GM12878 (cell line): ENCODE measurements at regions not wholly inside any gene's neighbourhood (a gene's known extent, or its start where the extent isn't known, plus 50 kb on each side); places are given as distances from the start of the nearest gene placed in this dataset.
A peak's percentile ranks its signal among the peaks of the same experiment; 100 is the strongest.

Experiments used
- ASH2L ChIP-seq: fragments of 300-600, 200-600 bp; sonication (generic); IDR thresholded peaks from 2 replicates; pipeline ENCODE4 v1.6.1; 2017; ENCODE audit warnings: low read depth, mild to moderate bottlenecking, borderline replicate concordance
- BMI1 ChIP-seq: fragments of 450-650 bp; IDR thresholded peaks from 2 replicates; pipeline ENCODE4 v1.6.1; 2016; ENCODE audit warnings: mild to moderate bottlenecking, moderate library complexity, borderline replicate concordance
- CBFB ChIP-seq: IDR thresholded peaks from 2 replicates; pipeline ENCODE4 v1.6.1; 2016; ENCODE audit warnings: antibody characterized with exemption, low read depth
- CREB1 ChIP-seq: IDR thresholded peaks from 2 replicates; pipeline ENCODE4 v1.6.1; 2012; ENCODE audit warnings: low read depth, mild to moderate bottlenecking, inconsistent platforms
- CREM ChIP-seq: IDR thresholded peaks from 2 replicates; pipeline ENCODE4 v1.6.1; 2014; ENCODE audit warnings: antibody characterized with exemption, low read depth
- EGR1 ChIP-seq, 2 experiments: IDR thresholded peaks; 1 replicate in 1 of 2; 2 replicates in 1 of 2; pipeline ENCODE4 v1.6.1; 2011 to 2012; ENCODE audit warnings: low read depth in 2 of 2, low read length in 2 of 2, borderline replicate concordance in 1 of 2, mild to moderate bottlenecking in 1 of 2, moderate library complexity in 1 of 2
- ETV6 ChIP-seq, 2 experiments: fragments of 450-650 bp in 1 of 2; IDR thresholded peaks in 1 of 2; conservative IDR thresholded peaks in 1 of 2; 2 replicates each; pipeline ENCODE4 v1.6.1; 2014; ENCODE audit warnings: antibody characterized with exemption in 1 of 2, borderline replicate concordance in 1 of 2, low read depth in 1 of 2, mild to moderate bottlenecking in 1 of 2, moderate library complexity in 1 of 2
- FOXM1 ChIP-seq: IDR thresholded peaks from 2 replicates; pipeline ENCODE4 v1.6.1; 2012; ENCODE audit warnings: low read depth, mild to moderate bottlenecking, inconsistent platforms, low read length, moderate library complexity
- NFIC ChIP-seq: IDR thresholded peaks from 2 replicates; pipeline ENCODE4 v1.6.1; 2012; ENCODE audit warnings: low read depth, mild to moderate bottlenecking, inconsistent platforms, low read length, moderate library complexity
- PAX5 ChIP-seq: IDR thresholded peaks from 2 replicates; pipeline ENCODE4 v1.6.1; 2011; ENCODE audit warnings: low read depth, low read length, borderline replicate concordance
- RFX5 ChIP-seq: IDR thresholded peaks from 2 replicates; pipeline ENCODE4 v1.6.1; 2011; ENCODE audit warnings: low read depth, low read length, improper control_type of control experiment
- RUNX3 ChIP-seq: IDR thresholded peaks from 2 replicates; pipeline ENCODE4 v1.6.1; 2012; ENCODE audit warnings: low read length, inconsistent platforms
- SREBF2 ChIP-seq: IDR thresholded peaks from 2 replicates; pipeline ENCODE4 v1.6.1; 2012; ENCODE audit warnings: mild to moderate bottlenecking, low read length
- TCF12 ChIP-seq: IDR thresholded peaks from 2 replicates; pipeline ENCODE4 v1.6.1; 2011; ENCODE audit warnings: low read depth, mild to moderate bottlenecking, low read length
- TCF3 ChIP-seq: IDR thresholded peaks from 2 replicates; pipeline ENCODE4 v1.6.1; 2012; ENCODE audit warnings: low read depth, mild to moderate bottlenecking, low read length, borderline replicate concordance; ENCODE audit not compliant: insufficient read depth
- TF ChIP-seq, protein P1 (sequence below): IDR thresholded peaks from 2 replicates; pipeline ENCODE4 v1.6.1; 2012; ENCODE audit warnings: low read length, inconsistent platforms
- TF ChIP-seq, protein P2 (sequence below): IDR thresholded peaks from 2 replicates; pipeline ENCODE4 v1.6.1; 2011; ENCODE audit warnings: mild to moderate bottlenecking, low read depth, low read length, moderate library complexity; ENCODE audit not compliant: insufficient replicate concordance
- TF ChIP-seq, protein P3 (sequence below): fragments of 450-650 bp; IDR thresholded peaks from 2 replicates; pipeline ENCODE4 v1.6.1; 2017; ENCODE audit warnings: mild to moderate bottlenecking

DNA sequence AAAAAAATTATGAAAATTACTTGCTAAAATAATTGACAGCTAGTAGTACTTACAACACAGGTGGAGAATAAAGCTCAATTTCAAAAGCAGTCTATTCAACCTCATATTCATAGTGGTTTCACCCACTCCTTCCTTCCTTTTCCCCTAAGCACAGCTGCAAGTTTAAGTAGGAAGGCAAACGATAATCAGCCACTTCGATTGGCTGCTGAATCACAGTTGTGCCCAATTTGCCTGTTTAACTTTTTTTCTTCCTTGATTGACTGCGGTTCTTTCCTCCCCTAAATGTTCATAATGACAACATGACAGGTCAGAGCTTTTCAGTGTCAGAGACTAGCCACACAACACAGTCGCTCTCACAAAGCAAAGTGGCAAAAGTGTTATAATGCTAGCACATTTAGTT lies 468.0 kb upstream of the GBE1 start (continued):
- TF ChIP-seq TCF12 (0 out of 2 replicates have a peak, but pooled peaks have one; percentile 52), CBFB (peak; percentile 27), CREM (peak; percentile 40; the same call in 1 of the 2 replicates), TCF3 (no peak), RFX5 (no peak), EGR1 (IDR thresholded peaks at IDR 0.05; ENCODE audit: borderline replicate concordance in 1 of 2, low read depth in 2 of 2, low read length in 2 of 2) (peak in 1 of 2 experiments; percentile 50; a peak in 1 of 3 replicates), CREB1 (0 out of 2 replicates have a peak, but pooled peaks have one; percentile 30), ETV6 (conservative IDR thresholded peaks at IDR 0.05 in 1 of 2, IDR thresholded peaks at IDR 0.05 in 1 of 2; ENCODE audit: borderline replicate concordance in 1 of 2, low read depth in 1 of 2) (peak in 1 of 2 experiments; percentile 92; a peak in 2 of 4 replicates), SREBF2 (no peak), RUNX3 (peak; percentile 86), ASH2L (no peak), FOXM1 (0 out of 2 replicates have a peak, but pooled peaks have one; percentile 52), PAX5 (no peak), BMI1 (no peak), NFIC (peak; percentile 71)
- TF ChIP-seq, protein P1, sequence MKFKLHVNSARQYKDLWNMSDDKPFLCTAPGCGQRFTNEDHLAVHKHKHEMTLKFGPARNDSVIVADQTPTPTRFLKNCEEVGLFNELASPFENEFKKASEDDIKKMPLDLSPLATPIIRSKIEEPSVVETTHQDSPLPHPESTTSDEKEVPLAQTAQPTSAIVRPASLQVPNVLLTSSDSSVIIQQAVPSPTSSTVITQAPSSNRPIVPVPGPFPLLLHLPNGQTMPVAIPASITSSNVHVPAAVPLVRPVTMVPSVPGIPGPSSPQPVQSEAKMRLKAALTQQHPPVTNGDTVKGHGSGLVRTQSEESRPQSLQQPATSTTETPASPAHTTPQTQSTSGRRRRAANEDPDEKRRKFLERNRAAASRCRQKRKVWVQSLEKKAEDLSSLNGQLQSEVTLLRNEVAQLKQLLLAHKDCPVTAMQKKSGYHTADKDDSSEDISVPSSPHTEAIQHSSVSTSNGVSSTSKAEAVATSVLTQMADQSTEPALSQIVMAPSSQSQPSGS: peak; percentile 46
- TF ChIP-seq, protein P2, sequence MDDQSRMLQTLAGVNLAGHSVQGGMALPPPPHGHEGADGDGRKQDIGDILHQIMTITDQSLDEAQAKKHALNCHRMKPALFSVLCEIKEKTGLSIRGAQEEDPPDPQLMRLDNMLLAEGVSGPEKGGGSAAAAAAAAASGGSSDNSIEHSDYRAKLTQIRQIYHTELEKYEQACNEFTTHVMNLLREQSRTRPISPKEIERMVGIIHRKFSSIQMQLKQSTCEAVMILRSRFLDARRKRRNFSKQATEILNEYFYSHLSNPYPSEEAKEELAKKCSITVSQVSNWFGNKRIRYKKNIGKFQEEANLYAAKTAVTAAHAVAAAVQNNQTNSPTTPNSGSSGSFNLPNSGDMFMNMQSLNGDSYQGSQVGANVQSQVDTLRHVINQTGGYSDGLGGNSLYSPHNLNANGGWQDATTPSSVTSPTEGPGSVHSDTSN: peak; percentile 63
- TF ChIP-seq, protein P3, sequence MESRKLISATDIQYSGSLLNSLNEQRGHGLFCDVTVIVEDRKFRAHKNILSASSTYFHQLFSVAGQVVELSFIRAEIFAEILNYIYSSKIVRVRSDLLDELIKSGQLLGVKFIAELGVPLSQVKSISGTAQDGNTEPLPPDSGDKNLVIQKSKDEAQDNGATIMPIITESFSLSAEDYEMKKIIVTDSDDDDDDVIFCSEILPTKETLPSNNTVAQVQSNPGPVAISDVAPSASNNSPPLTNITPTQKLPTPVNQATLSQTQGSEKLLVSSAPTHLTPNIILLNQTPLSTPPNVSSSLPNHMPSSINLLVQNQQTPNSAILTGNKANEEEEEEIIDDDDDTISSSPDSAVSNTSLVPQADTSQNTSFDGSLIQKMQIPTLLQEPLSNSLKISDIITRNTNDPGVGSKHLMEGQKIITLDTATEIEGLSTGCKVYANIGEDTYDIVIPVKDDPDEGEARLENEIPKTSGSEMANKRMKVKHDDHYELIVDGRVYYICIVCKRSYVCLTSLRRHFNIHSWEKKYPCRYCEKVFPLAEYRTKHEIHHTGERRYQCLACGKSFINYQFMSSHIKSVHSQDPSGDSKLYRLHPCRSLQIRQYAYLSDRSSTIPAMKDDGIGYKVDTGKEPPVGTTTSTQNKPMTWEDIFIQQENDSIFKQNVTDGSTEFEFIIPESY: no peak
